ENCODE measurements at regions not wholly inside any gene's neighbourhood (a gene's known extent, or its start where the extent isn't known, plus 50 kb on each side); places are given as distances from the start of the nearest gene placed in this dataset.

DNA sequence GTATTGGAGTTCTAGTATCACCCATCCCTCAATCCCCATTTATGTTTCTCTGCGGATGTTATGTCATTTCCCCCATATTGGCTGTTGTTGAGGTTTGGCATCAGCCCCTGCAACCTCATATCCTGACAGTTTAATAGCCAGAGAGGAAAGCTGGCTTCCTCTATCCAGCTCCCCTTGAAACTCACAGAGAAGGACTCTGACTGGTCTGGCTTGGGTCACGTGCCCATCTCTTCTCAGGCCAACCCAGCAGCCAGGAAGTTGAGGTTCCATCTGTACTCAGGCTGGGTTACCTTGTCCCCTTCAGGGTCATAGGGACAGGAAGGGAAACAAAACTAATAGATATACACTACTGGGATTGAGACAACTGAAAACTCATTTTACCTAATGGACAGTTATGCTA is 148.0 kb upstream of the SLC14A2 start:
- Histone ChIP-seq H3K4me2 (ENCODE audit: low read depth, low read length) (no peak overlapping the region), H3K36me3 (replicated peaks in 1 of 2; ENCODE audit: control insufficient read depth in 1 of 2, insufficient read depth in 2 of 2, low read length in 2 of 2) (no peaks in the 10 kb centered on the region), H3K9me3 (ENCODE audit: low read length) (no peaks in the 10 kb centered on the region), H4K20me1 (ENCODE audit: insufficient read depth, low read length) (no peaks in the 10 kb centered on the region), H3K79me2 (ENCODE audit: insufficient read depth, low read length) (no peaks in the 10 kb centered on the region), H3K27me3 (ENCODE audit: control insufficient read depth in 1 of 2, insufficient read depth in 2 of 2, low read length in 2 of 2) (no peaks in the 10 kb centered on the region; a peak in 2 of 5 replicates), H3K9ac (ENCODE audit: insufficient read depth, low read depth, low read length) (no peak overlapping the region), H3K4me3 (replicated peaks in 1 of 3; ENCODE audit: insufficient read depth in 1 of 3, low read depth in 2 of 3, low read length in 3 of 3) (no peak overlapping the region), H3K4me1 (ENCODE audit: insufficient read depth, low read length) (no peaks in the 10 kb centered on the region), H3K27ac (ENCODE audit: extremely low read length, insufficient read depth, low read length) (no peak overlapping the region), H2AFZ (ENCODE audit: low read length) (no peak overlapping the region)
- in situ Hi-C loops (cut with HindIII; ENCODE audit: extremely low pct_ligation_motif_present, low pct_unique_long_range_greater_than_20kb) (no loop called here), intact Hi-C loops (cut with micrococcal nuclease; ENCODE audit: unreplicated experiment) (no loop called here)
- DNase-seq (ENCODE audit: low spot score) = no peak
- BruUV-seq (replicated peaks) = no TSS peak
- 0% methylated on average over 2 of the region's 2 CpGs for WGBS (ENCODE audit: low lambda C conversion rate)
- ChIA-PET POLR2A (no interaction called here), CTCF (ENCODE audit: low intra/inter-chr PET ratio, low total read pairs) (no interaction called here)
- no peak for ATAC-seq
- no peak for FAIRE-seq
- TF ChIP-seq RXRA (CRISPR knock-in tag; IDR thresholded peaks at IDR 0.05) (no peak), HDAC1 (CRISPR knock-in tag; IDR thresholded peaks at IDR 0.05) (no peak), ERF (CRISPR knock-in tag; IDR thresholded peaks at IDR 0.05) (no peak), CHCHD3 (CRISPR knock-in tag; IDR thresholded peaks at IDR 0.05) (no peak), ZNF253 (CRISPR knock-in tag; IDR thresholded peaks at IDR 0.05; ENCODE audit: borderline replicate concordance) (no peak), ZNF790 (CRISPR knock-in tag; IDR thresholded peaks at IDR 0.05; ENCODE audit: borderline replicate concordance) (no peak), ZNF75D (CRISPR knock-in tag; IDR thresholded peaks at IDR 0.05; ENCODE audit: borderline replicate concordance) (no peak), ZNF549 (CRISPR knock-in tag; IDR thresholded peaks at IDR 0.05) (no peak), ZNF136 (CRISPR knock-in tag; IDR thresholded peaks at IDR 0.05; ENCODE audit: low read depth) (no peak)
- TF ChIP-seq, protein P1, sequence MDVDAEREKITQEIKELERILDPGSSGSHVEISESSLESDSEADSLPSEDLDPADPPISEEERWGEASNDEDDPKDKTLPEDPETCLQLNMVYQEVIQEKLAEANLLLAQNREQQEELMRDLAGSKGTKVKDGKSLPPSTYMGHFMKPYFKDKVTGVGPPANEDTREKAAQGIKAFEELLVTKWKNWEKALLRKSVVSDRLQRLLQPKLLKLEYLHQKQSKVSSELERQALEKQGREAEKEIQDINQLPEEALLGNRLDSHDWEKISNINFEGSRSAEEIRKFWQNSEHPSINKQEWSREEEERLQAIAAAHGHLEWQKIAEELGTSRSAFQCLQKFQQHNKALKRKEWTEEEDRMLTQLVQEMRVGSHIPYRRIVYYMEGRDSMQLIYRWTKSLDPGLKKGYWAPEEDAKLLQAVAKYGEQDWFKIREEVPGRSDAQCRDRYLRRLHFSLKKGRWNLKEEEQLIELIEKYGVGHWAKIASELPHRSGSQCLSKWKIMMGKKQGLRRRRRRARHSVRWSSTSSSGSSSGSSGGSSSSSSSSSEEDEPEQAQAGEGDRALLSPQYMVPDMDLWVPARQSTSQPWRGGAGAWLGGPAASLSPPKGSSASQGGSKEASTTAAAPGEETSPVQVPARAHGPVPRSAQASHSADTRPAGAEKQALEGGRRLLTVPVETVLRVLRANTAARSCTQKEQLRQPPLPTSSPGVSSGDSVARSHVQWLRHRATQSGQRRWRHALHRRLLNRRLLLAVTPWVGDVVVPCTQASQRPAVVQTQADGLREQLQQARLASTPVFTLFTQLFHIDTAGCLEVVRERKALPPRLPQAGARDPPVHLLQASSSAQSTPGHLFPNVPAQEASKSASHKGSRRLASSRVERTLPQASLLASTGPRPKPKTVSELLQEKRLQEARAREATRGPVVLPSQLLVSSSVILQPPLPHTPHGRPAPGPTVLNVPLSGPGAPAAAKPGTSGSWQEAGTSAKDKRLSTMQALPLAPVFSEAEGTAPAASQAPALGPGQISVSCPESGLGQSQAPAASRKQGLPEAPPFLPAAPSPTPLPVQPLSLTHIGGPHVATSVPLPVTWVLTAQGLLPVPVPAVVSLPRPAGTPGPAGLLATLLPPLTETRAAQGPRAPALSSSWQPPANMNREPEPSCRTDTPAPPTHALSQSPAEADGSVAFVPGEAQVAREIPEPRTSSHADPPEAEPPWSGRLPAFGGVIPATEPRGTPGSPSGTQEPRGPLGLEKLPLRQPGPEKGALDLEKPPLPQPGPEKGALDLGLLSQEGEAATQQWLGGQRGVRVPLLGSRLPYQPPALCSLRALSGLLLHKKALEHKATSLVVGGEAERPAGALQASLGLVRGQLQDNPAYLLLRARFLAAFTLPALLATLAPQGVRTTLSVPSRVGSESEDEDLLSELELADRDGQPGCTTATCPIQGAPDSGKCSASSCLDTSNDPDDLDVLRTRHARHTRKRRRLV (CRISPR knock-in tag; IDR thresholded peaks at IDR 0.05) = no peak
- TF ChIP-seq, protein P2, sequence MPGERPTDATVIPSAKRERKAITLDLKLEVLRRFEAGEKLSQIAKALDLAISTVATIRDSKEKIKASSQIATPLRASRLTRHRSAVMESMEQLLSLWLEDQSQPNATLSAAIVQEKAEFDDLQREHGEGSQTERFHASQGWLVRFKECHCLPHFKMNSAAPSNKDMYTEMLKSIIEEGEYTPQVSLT (CRISPR knock-in tag; IDR thresholded peaks at IDR 0.05; ENCODE audit: borderline replicate concordance, low read depth) = no peak
- TF ChIP-seq, protein P3, sequence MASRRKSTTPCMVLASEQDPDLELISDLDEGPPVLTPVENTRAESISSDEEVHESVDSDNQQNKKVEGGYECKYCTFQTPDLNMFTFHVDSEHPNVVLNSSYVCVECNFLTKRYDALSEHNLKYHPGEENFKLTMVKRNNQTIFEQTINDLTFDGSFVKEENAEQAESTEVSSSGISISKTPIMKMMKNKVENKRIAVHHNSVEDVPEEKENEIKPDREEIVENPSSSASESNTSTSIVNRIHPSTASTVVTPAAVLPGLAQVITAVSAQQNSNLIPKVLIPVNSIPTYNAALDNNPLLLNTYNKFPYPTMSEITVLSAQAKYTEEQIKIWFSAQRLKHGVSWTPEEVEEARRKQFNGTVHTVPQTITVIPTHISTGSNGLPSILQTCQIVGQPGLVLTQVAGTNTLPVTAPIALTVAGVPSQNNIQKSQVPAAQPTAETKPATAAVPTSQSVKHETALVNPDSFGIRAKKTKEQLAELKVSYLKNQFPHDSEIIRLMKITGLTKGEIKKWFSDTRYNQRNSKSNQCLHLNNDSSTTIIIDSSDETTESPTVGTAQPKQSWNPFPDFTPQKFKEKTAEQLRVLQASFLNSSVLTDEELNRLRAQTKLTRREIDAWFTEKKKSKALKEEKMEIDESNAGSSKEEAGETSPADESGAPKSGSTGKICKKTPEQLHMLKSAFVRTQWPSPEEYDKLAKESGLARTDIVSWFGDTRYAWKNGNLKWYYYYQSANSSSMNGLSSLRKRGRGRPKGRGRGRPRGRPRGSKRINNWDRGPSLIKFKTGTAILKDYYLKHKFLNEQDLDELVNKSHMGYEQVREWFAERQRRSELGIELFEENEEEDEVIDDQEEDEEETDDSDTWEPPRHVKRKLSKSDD (CRISPR knock-in tag; IDR thresholded peaks at IDR 0.05; ENCODE audit: low read depth) = no peak
- TF ChIP-seq, protein P4, sequence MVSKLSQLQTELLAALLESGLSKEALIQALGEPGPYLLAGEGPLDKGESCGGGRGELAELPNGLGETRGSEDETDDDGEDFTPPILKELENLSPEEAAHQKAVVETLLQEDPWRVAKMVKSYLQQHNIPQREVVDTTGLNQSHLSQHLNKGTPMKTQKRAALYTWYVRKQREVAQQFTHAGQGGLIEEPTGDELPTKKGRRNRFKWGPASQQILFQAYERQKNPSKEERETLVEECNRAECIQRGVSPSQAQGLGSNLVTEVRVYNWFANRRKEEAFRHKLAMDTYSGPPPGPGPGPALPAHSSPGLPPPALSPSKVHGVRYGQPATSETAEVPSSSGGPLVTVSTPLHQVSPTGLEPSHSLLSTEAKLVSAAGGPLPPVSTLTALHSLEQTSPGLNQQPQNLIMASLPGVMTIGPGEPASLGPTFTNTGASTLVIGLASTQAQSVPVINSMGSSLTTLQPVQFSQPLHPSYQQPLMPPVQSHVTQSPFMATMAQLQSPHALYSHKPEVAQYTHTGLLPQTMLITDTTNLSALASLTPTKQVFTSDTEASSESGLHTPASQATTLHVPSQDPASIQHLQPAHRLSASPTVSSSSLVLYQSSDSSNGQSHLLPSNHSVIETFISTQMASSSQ (IDR thresholded peaks at IDR 0.05; ENCODE audit: low read depth) = no peak
- TF ChIP-seq, protein P4 (CRISPR knock-in tag; IDR thresholded peaks at IDR 0.05; ENCODE audit: borderline replicate concordance) = no peak
